Left renal pelvis (tissue), 4 donors: ENCODE measurements at regions not wholly inside any gene's neighbourhood (a gene's known extent, or its start where the extent isn't known, plus 50 kb on each side); places are given as distances from the start of the nearest gene placed in this dataset.

Source experiments
- DNase-seq, 4 donors: peaks; one replicate each; pipeline ENCODE4 v3.0.0-alpha.2; 2013; ENCODE audit warnings: low read depth in 4 of 4, low spot score in 3 of 4

DNA sequence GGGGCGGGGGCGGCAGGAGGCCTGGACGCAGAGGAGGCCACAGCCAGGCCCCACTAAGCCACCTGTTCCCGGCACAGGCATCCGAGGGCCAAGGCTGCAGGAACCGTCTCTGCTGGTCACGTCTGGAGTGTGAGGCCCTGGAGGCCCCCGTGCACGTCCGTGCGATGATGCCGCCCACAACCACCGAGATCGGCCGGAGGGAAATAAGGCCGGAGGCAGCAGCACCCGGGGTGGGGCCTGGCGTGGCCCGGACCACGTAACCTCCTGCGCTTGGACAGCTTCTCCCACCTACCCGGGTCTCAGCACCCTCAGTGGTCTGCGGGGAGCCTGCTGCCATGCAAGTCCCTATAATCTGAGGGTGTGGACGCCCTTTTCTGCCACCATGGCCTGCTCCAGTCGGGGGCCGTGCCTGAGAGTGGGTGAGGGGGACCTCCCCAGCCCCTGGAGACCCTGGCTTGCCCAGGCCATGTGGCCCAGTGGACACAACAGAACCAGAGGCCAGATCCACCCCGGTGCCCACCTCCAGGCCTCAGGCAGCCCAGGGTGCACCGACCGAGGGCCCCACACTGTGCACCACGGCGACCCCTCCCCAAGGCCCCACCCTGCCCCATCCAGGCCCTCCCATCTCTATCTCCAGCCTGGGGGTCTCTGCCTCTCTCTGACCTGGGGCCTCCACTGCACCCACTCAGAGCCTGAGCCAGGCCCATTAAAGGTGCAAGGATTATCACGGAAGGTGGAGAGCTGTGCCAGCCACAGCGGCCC is 83.1 kb downstream of the PDGFA start:
- no peak for DNase-seq

DNA sequence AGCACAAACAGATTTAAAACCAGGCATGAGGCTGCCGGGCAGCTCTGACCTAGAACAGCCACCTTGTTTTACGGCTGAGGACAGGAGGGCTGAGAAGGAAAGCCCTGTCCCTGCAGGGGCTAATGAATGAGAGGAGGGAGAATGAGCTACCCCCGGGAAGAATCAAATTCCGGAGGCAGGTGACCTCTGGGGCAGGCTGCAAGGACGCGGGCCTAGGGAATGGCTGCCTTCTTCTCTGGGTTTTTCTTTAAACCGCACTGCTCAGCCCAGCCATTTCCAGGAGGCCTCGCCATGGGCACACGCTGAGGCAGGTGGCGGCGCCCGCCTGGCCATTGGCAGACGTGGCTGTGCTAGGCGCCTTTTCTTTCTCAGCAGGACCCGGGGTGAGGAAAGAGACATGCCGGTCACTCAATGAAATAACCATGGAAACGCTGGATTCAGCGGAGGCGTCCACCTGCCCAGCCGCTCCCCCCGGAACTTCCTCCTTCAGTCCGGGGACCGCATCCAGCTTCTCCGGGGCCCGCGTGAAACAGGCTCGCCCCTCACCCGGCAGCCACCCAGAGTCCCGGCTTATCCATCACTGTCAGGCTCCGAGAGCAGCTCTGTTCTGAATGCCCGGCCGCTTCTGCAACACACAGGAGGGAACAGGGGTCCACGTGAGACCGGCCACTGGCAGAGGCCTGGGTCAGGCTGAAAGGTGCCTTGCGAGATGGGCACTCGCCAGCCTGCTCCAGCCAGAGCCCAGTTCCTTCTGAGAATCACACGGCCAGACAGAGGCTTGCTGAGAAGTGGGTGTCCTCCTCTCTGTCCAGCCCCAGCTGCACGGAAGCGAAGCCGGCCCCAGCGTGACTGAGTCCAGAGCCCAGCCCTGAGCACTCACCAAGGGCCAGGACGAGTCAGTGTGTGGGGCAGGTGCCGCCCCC is 82.1 kb downstream of the PDGFA start:
- no peak for DNase-seq

DNA sequence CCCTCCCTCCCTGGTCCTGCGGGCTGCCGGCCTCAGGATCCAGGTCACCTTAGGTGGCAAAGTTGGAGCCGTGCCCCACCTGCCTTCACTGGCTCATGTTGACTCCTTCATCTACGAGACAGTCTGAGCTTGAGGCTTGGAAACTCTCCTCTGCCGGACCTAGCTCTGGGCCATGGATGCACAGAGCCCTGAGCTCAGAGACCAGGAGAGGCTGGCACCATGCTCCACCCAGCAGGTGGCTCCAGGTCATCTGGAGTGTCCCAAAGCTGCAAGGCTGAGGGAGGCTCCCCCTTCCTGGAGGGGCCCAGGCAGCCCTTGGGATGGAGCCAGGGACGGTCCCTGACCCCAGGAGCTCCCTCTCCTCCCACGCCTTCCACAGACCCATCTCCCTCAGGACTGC is 81.3 kb downstream of the PDGFA start:
- DNase-seq = no peak

DNA sequence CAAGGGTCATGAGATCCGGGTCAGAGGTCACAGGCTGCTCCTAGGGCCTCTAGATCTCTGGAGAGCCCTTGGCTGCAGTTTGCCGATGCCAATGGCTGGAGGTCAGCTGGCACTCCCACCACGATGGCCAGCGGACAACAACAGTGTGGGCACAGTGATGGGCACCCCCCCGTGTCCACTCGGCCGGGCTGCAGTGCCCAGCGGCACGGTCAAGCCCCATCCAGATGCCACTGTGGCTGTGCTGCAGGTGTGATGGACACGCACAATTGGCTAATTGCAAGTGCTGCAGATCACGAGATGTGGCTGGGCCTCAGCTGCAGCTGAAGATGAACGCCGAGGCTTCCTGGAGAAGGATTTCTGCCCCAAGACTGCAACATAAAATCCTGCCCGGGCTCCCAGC is 80.7 kb downstream of the PDGFA start:
- DNase-seq = no peak

DNA sequence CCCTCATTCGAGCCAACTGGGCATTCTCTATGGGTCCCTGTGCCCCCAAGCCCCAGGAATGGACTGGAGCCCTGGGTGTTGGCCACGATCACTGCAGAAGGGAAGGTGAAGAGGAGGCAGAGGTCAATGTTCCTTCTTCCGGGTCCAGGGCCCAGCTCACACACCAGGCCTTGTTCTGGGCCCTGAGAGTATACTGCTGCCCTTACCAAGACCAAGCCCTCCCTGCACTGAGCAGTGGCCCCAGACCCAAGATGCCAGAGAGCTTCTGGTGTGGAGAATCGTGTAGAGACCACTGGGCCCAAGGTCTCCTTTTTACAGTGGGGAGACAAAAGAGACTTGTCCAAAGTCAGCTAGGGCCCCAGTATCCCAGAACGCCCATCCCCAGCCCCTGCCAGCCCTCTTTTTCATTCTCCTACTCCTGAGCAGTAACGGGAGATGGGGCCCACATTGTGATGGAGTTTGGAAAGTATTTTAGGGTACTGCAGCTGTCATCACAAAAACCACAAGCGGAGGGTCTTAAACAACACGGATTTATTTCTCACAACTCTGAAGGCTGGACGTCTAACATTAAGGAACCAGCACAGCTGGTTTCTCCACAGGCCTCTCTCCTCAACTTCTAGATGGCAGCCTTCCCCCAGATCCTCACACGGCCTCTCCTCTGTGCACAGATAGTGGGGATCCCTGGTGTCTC is 79.4 kb downstream of the PDGFA start:
- no peak for DNase-seq

DNA sequence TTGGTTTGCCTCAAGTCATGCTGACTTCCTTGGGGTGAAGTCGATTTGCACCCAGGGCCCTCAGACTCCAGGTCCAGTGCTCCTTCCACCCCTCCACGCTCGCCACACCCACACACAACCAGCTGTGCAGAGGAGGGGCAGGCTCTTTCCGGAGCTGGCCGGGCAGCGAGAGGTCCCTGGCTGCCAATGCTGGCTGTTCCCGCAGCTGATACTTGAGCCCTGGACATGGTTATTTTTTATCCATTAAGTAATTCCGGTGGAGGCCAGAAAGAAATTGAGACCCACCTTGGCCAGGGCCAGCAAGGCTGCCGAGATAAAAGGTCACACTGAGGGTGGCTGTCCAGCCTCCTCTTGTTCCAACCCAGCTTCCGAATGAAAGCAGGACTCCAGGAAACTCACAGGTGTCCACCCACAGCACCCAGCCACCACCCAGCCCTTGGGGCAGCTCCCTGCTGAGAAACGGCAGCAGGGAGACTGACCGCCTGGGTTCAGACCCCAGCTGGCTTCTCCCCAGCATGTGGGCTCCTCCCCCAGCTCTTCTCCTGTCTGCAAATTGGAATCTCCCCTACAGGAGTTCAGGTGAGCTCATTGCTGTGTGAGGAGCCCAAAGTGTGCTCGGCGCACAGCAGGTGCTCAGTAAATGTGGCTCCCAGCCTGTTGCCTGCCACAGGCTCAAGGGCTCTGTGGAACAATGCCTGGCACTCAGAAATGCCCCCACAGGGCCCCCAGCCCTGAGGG is 77.8 kb downstream of the PDGFA start:
- no peak for DNase-seq

DNA sequence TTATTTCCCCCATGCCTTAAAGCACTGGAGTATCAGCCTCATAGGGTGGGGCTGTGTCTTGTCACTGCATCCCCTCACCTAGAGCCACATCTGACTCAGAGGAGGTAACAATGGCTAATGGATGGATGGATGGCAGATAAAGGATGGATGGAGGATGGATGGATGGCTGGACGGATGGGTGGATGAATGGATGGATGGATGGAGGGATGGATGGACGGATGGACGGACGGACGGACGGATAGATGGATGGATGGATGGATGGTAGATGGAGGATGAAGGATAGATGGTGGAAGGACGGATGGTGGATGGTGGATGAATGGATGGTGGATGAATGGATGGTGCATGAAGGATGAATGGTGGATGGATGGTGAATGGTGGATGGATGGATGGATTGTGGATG is 77.2 kb downstream of the PDGFA start:
- DNase-seq = no peak

DNA sequence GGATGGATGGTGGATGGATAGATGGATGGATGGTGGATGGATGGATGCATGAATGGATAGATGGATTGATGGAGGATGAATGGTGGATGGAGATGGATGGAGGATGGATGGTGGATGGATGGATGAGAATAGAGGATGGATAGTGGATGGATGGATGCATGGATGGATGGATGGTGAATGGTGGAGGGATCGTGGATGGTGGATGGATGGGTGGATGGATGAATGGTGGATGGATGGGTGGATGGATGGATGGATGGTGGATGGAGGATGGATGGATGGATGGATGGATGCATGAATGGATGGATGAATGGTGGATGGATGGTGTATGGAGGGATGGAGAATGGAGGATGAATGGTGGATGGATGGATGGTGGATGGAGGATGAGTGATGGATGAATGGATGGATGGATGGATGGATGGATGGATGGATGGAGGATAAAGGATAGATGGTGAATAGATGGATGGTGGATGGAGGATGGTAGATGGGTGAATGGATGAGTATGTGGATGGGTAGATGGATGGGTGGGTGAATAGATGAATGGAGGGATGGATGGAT is 76.3 kb downstream of the PDGFA start:
- no peak for DNase-seq

DNA sequence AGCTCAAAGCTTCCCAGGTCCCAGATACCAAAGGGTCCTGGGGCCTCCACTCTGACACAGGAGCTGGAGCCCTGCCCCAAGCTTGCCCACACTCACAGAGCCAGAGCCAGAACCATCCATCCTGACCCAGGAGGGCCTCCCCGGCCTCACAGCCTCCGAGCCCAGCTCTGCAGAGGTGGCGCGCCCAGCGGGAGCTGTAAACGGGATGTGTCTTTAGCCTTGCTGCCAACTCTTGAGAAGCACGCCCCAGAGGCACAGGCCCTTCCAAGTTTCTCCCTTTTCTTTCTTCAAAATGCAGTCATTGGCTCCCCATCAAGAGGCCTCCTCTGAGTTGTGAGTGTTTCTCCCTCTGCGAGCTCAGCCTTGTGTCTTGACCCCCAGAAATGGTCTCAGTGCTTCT is 75.0 kb downstream of the PDGFA start:
- DNase-seq = no peak

DNA sequence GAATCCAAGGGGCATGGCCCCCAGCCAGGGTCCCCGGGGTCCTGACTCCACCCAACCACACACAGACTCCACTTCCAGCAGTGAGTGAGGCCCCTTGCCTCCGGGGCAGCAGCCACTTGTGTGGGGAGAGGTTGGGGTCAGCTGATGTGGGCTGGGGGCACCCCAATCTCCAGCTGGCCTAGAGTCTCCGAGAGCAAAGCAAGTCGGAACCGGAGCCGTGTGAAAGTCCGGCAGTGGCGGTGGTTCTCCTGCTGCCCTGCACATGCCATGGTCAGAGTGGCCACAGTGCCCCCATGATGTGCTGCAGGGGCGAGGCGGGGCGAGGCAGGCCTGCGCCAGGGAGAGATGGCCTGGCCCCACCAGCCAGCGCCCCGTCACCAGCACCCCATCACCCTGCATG is 74.6 kb downstream of the PDGFA start:
- no peak for DNase-seq

DNA sequence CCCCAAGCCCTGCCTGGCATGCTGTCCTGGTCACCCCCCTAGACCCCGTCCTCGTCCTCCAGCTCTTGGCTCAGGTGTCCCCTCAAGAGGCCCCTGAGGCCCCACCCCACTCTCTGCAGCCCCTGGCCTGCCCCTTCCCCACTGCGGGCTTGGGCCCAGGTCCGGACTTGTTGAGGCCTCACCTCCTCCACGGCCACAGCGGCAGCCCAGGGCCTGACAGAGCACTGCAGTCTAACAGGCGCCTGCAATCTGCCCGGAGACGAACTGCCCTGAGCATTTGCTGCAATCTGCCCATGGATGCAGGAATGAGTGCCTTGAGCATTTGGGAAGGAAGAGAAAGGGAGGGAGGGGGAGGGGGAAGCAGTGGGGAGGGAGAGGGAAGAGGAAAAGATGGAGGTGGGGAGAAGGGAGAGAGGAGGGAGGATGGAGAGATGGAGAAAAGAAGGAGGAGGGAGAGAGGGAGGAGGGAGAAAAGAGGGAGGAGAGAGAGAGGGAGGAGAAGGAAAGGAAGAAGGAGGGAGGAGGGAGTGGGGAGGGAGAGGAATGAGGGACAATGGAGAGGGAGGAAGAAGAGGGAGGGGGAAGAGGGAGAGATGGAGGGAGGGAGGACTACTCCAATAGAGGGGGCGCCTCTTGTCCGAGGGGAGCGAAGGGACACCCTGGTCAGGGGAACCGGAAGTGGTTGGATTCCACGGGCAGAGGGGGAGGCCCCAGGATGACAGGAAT is 73.9 kb downstream of the PDGFA start:
- no peak for DNase-seq

DNA sequence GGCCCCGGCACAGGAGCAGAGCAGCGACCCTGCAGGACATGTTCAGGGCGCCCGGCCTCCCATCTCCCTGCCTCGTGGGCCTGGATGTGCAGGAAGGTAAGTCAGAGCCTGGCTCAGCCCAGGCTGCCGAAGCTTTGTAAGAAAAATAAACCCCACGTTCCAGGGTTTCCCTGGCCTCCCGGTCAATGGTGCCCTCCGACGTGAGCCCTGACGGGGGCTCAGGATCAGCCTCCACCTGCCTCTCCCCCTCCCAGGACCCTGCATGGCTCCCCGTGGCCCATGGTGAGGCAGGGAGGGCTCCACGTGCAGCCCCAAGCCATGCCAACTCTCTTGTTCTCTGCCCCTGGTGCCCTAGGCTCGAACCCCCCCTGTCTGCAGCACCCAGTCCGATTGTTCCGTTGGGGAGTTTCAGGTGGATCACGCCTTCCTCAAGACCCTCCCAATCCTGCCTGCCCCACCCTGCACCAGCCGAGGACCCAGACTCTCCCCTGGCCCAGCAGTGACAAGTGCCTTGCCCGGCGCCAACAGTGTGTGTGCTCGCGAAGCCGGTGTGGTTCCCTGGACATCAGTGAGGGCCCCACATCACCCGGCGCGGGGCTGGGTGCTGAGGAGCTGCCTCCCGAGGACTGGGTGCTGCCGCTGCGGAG is 73.2 kb downstream of the PDGFA start:
- no peak for DNase-seq
